ENCODE measurements at regions not wholly inside any gene's neighbourhood (a gene's known extent, or its start where the extent isn't known, plus 50 kb on each side); places are given as distances from the start of the nearest gene placed in this dataset.

DNA sequence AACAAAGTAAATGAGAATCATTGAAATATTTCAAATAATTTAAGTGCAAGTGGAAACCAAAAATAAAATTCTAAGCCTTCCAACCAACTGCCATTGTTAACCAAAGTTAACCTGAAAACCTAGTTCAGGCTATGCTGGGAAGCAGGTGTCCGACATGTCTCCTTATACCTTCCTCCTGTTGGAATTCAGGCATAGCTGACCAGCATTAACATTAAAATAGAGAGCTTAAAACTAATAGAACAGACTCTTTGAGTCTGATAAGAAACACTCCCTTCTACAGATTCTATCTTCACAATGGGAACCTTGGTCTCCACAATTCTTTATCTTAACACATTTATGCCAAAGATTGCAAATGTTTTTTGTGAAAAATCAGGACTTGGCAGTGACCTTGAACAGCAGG lies 1004.9 kb upstream of the NRXN1 start:
- no peak for TF ChIP-seq EZH2 (IDR thresholded peaks at IDR 0.05; ENCODE audit: insufficient read depth, poor library complexity, severe bottlenecking)
- TF ChIP-seq EZH2phosphoT487 (IDR thresholded peaks at IDR 0.05; ENCODE audit: insufficient read depth, low read depth): no peak

Data from GM23248 (cell line).